CD4-positive, CD25-positive, alpha-beta regulatory T cell (primary cell): ENCODE measurements at regions not wholly inside any gene's neighbourhood (a gene's known extent, or its start where the extent isn't known, plus 50 kb on each side); places are given as distances from the start of the nearest gene placed in this dataset.

Experiments used
- ATAC-seq, 2 donors: fragments of 150-1000 bp; cut with Tn5 transposase; one replicate each; pipeline ENCODE4 v1.10.0; 2021; ENCODE audit warnings: low read depth in 2 of 2, moderate number of reproducible peaks in 2 of 2, moderate library complexity in 1 of 2
- DNase-seq, 3 donors: peaks; one replicate each; pipeline versions ENCODE4 v3.0.0 to v3.0.0-alpha.2; 2012 to 2022; ENCODE audit warnings: mixed read lengths in 1 of 3
- H3K27ac ChIP-seq: one replicate; pipeline ENCODE4 v1.7.0; 2013; ENCODE audit warnings: mild to moderate bottlenecking, low read length; ENCODE audit not compliant: insufficient read depth, poor library complexity, severe bottlenecking
- H3K27me3 ChIP-seq: one replicate; pipeline ENCODE4 v1.7.0; 2013; ENCODE audit warnings: low read length; ENCODE audit not compliant: control insufficient read depth, insufficient read depth
- H3K36me3 ChIP-seq: one replicate; pipeline ENCODE4 v1.7.0; 2013; ENCODE audit warnings: mild to moderate bottlenecking, low read length, moderate library complexity; ENCODE audit not compliant: control insufficient read depth, insufficient read depth
- H3K4me1 ChIP-seq: 2 replicates; pipeline ENCODE4 v1.7.0; 2013; ENCODE audit warnings: mild to moderate bottlenecking, low read length; ENCODE audit not compliant: insufficient read depth, control insufficient read depth, poor library complexity, severe bottlenecking
- H3K4me3 ChIP-seq: one replicate; pipeline ENCODE4 v1.7.0; 2013; ENCODE audit warnings: low read depth, mild to moderate bottlenecking, low read length, moderate library complexity
- H3K9me3 ChIP-seq, 2 experiments: 1 replicate in 1 of 2; 2 replicates in 1 of 2; pipeline ENCODE4 v1.7.0; 2013; ENCODE audit warnings: low read length in 2 of 2, mild to moderate bottlenecking in 1 of 2, moderate library complexity in 1 of 2; ENCODE audit not compliant: control insufficient read depth in 2 of 2
- H3K27ac Mint-ChIP-seq, 3 donors: one replicate each; pipeline ENCODE4 v1.8.0; 2020 to 2022; ENCODE audit warnings: mild to moderate bottlenecking in 3 of 3, mixed read lengths in 3 of 3, moderate library complexity in 2 of 3
- H3K27me3 Mint-ChIP-seq: one replicate; pipeline ENCODE4 v1.8.0; 2022; ENCODE audit warnings: mild to moderate bottlenecking, mixed read lengths
- H3K36me3 Mint-ChIP-seq: one replicate; pipeline ENCODE4 v1.8.0; 2020; ENCODE audit warnings: mixed read lengths
- H3K4me1 Mint-ChIP-seq, 4 donors: one replicate each; pipeline ENCODE4 v1.8.0; 2020 to 2022; ENCODE audit warnings: mixed read lengths in 4 of 4, mild to moderate bottlenecking in 1 of 4
- H3K4me3 Mint-ChIP-seq, 4 donors: one replicate each; pipeline ENCODE4 v1.8.0; 2020 to 2022; ENCODE audit warnings: mild to moderate bottlenecking in 4 of 4, mixed read lengths in 4 of 4, moderate library complexity in 3 of 4
- H3K9me3 Mint-ChIP-seq, 7 donors: one replicate each; pipeline ENCODE4 v1.8.0; 2020 to 2022; ENCODE audit warnings: mixed read lengths in 7 of 7, mild to moderate bottlenecking in 3 of 7, moderate library complexity in 2 of 7

GRCh38 chr13:53167561-53167960 is 138.9 kb downstream of the OLFM4 start:
- Histone ChIP-seq H3K4me3 (no peak overlapping the region), H3K27ac (no peak overlapping the region), H3K9me3 (no peaks in the 10 kb centered on the region), H3K27me3 (no peaks in the 10 kb centered on the region), H3K4me1 (no peaks in the 10 kb centered on the region), H3K36me3 (no peaks in the 10 kb centered on the region)
- Mint-ChIP-seq H3K27ac (no peak overlapping the region), H3K9me3 (peaks cover 0 to 3% (median under 1%) of the 10 kb centered on the region in 7 donors), H3K4me3 (no peak overlapping the region), H3K27me3 (no peaks in the 10 kb centered on the region), H3K4me1 (no peaks in the 10 kb centered on the region), H3K36me3 (no peaks in the 10 kb centered on the region)
- DNase-seq (no peak), ATAC-seq (no peak)

- Mint-ChIP-seq H3K9me3 (peaks cover 0 to 6% (median 1%) of the 10 kb centered on the region in 7 donors), H3K36me3 (no peaks in the 10 kb centered on the region), H3K4me3 (no peak overlapping the region), H3K27ac (peak overlapping the region in 1 of 3 donors; percentile 52), H3K27me3 (no peaks in the 10 kb centered on the region), H3K4me1 (no peaks in the 10 kb centered on the region)
- no peak overlapping the region for H3K4me3 ChIP-seq
- no peak for ATAC-seq
- H3K36me3 ChIP-seq, result no peaks in the 10 kb centered on the region
- H3K9me3 ChIP-seq, result no peaks in the 10 kb centered on the region
- H3K27me3 ChIP-seq, result no peaks in the 10 kb centered on the region
- no peak overlapping the region for H3K27ac ChIP-seq
- no peaks in the 10 kb centered on the region for H3K4me1 ChIP-seq
- DNase-seq, result no peak
These were observed 142.3 kb downstream of the OLFM4 start for GRCh38 chr13:53170910-53171309.

DNA sequence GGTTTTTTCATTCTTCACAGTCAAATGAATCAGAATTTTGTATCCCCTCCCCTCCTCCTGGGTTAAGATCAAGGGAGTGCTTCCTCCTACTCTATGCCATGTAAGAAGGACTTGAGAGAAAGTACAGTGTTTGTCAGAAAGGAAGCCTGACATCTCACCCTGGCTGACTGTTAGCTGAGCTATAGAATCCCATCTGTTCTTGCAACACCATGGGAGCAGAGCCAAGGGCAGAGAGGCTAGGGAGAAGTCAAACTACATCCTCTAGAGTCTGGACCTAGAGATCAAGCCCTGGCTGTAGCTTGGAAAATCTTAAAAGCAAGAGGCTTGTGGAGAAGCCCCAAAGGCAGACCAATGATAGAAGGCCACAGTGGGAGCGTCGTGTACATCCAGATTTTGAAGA is 145.9 kb downstream of the OLFM4 start:
- H3K27ac Mint-ChIP-seq, result no peak overlapping the region
- H3K4me3 ChIP-seq, result no peak overlapping the region
- H3K9me3 Mint-ChIP-seq, result peaks cover 0 to 6% (median 2%) of the 10 kb centered on the region in 7 donors
- H3K4me3 Mint-ChIP-seq, result no peak overlapping the region
- no peaks in the 10 kb centered on the region for H3K27me3 ChIP-seq
- no peak overlapping the region for H3K27ac ChIP-seq
- no peaks in the 10 kb centered on the region for H3K36me3 ChIP-seq
- H3K27me3 Mint-ChIP-seq, result no peaks in the 10 kb centered on the region
- no peaks in the 10 kb centered on the region for H3K4me1 ChIP-seq
- DNase-seq, result no peak
- ATAC-seq, result no peak
- no peaks in the 10 kb centered on the region for H3K36me3 Mint-ChIP-seq
- no peaks in the 10 kb centered on the region for H3K9me3 ChIP-seq
- H3K4me1 Mint-ChIP-seq, result no peaks in the 10 kb centered on the region

DNA sequence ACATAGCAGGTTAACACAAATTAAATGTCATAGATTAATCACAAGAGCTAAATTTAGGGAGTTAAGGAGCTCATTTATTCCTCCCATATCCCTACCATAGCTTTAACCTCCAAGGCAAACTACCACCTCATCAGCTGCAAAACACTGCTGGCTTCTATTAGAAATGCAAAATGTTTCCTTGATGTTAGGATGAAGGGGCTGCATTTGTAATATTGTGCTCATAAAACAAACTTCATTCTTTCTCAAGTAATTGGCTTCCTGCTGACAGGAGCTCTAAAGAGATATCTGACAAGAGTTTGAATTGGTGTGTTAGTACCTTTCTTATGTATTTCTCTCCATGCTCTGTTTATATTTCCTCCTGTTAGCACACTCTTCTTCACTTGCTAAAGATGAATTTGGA is 152.1 kb downstream of the OLFM4 start:
- Mint-ChIP-seq H3K9me3 (peaks cover 0 to 6% (median 2%) of the 10 kb centered on the region in 7 donors), H3K36me3 (no peaks in the 10 kb centered on the region), H3K27ac (no peak overlapping the region), H3K4me1 (no peaks in the 10 kb centered on the region), H3K27me3 (no peaks in the 10 kb centered on the region), H3K4me3 (no peak overlapping the region)
- no peaks in the 10 kb centered on the region for H3K4me1 ChIP-seq
- ATAC-seq (no peak), DNase-seq (no peak)
- H3K36me3 ChIP-seq, result no peaks in the 10 kb centered on the region
- H3K4me3 ChIP-seq, result no peak overlapping the region
- H3K27ac ChIP-seq, result no peak overlapping the region
- no peaks in the 10 kb centered on the region for H3K9me3 ChIP-seq
- no peaks in the 10 kb centered on the region for H3K27me3 ChIP-seq

DNA sequence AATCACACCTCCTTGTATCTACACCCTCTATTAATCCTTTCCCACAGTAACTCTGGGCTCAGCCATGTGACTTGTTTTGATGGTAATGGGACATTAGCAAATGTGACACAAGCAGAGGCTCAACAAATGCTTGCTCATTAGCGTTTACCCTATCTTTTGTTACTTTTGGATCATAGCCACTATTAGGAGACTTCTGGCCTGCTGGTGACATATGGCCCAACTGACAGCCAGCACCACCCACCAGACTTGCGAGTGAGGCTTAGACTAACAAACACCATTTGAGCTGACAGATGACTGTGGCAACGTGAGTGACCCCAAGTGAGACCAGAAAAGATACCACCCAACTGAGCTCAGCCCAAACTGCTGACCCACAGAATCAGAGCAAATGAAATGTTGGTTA is 154.1 kb downstream of the OLFM4 start:
- no peaks in the 10 kb centered on the region for H3K9me3 ChIP-seq
- ATAC-seq, result no peak
- Mint-ChIP-seq H3K27ac (no peak overlapping the region), H3K36me3 (no peaks in the 10 kb centered on the region), H3K4me3 (no peak overlapping the region), H3K9me3 (peaks cover 0 to 6% (median 2%) of the 10 kb centered on the region in 7 donors), H3K4me1 (no peaks in the 10 kb centered on the region), H3K27me3 (no peaks in the 10 kb centered on the region)
- DNase-seq, result no peak
- no peaks in the 10 kb centered on the region for H3K36me3 ChIP-seq
- H3K4me1 ChIP-seq, result no peaks in the 10 kb centered on the region
- H3K4me3 ChIP-seq, result no peak overlapping the region
- H3K27me3 ChIP-seq, result no peaks in the 10 kb centered on the region
- H3K27ac ChIP-seq, result no peak overlapping the region

DNA sequence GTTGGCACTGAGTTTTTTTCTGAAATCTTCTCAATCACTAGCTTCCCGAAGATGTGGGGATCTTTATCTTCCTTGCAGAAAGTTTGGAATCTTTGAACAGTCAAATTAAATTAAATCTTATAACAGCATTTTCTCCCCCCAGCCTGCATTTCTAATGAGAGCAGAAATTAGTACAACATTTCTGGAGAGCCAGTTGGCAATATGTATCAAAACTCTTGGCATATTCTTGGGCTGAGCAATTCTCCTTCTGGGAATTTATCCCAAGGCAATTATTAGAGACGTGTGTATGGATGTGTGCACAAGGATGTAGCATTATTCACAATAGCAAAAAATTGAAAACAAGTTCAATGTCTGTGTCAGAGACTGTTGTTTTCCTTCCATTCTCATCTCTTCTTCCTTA is 159.5 kb downstream of the OLFM4 start:
- Histone ChIP-seq H3K27ac (no peak overlapping the region), H3K27me3 (no peaks in the 10 kb centered on the region), H3K4me3 (no peak overlapping the region), H3K9me3 (no peaks in the 10 kb centered on the region), H3K4me1 (no peaks in the 10 kb centered on the region), H3K36me3 (no peaks in the 10 kb centered on the region)
- H3K36me3 Mint-ChIP-seq, result no peaks in the 10 kb centered on the region
- H3K27ac Mint-ChIP-seq, result no peak overlapping the region
- ATAC-seq (no peak), DNase-seq (no peak)
- no peaks in the 10 kb centered on the region for H3K4me1 Mint-ChIP-seq
- H3K4me3 Mint-ChIP-seq, result no peak overlapping the region
- H3K9me3 Mint-ChIP-seq, result peaks cover 0 to 6% (median 2%) of the 10 kb centered on the region in 7 donors
- no peaks in the 10 kb centered on the region for H3K27me3 Mint-ChIP-seq

GRCh38 chr13:53189162-53189561 is 160.5 kb downstream of the OLFM4 start:
- Mint-ChIP-seq H3K4me3 (no peak overlapping the region), H3K36me3 (no peaks in the 10 kb centered on the region), H3K9me3 (peaks cover 0 to 5% (median 2%) of the 10 kb centered on the region in 7 donors), H3K4me1 (no peaks in the 10 kb centered on the region), H3K27ac (no peak overlapping the region), H3K27me3 (no peaks in the 10 kb centered on the region)
- H3K9me3 ChIP-seq, result no peaks in the 10 kb centered on the region
- no peaks in the 10 kb centered on the region for H3K27me3 ChIP-seq
- no peak overlapping the region for H3K27ac ChIP-seq
- H3K4me3 ChIP-seq, result no peak overlapping the region
- no peaks in the 10 kb centered on the region for H3K36me3 ChIP-seq
- DNase-seq, result no peak
- no peak for ATAC-seq
- no peaks in the 10 kb centered on the region for H3K4me1 ChIP-seq

DNA sequence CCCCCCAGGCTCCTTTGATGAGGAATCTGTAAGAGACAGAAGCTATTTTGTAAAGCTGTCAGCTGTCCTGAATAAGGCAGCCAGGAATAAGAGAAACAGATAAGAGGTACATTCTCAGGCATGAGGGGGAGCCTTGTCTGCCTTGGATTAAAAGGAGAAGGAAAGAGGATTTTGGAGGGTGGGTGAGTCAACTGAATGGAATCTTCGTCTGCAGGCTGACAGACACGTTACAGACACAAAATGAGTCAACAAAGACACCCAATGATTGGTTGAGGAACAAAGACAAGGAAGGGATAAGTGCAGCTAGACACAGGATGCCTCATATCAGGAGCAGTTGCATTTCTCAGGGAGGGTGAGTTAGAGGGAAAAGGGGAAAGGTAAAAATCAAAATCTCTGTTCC is 162.5 kb downstream of the OLFM4 start:
- Mint-ChIP-seq H3K4me3 (no peak overlapping the region), H3K9me3 (peaks cover 0 to 5% (median 0%) of the 10 kb centered on the region in 7 donors), H3K4me1 (no peaks in the 10 kb centered on the region), H3K27ac (no peak overlapping the region), H3K27me3 (no peaks in the 10 kb centered on the region), H3K36me3 (no peaks in the 10 kb centered on the region)
- no peak overlapping the region for H3K4me3 ChIP-seq
- H3K9me3 ChIP-seq, result no peaks in the 10 kb centered on the region
- no peak overlapping the region for H3K27ac ChIP-seq
- DNase-seq (no peak), ATAC-seq (no peak)
- no peaks in the 10 kb centered on the region for H3K36me3 ChIP-seq
- H3K4me1 ChIP-seq, result no peaks in the 10 kb centered on the region
- H3K27me3 ChIP-seq, result no peaks in the 10 kb centered on the region
